MM.1S (cell line): ENCODE measurements at regions not wholly inside any gene's neighbourhood (a gene's known extent, or its start where the extent isn't known, plus 50 kb on each side); places are given as distances from the start of the nearest gene placed in this dataset.

ENCODE experiments used
- DNase-seq: peaks from one replicate; pipeline ENCODE4 v3.0.0-alpha.2; 2015
- H2AFZ ChIP-seq: fragments of 300-600 bp; sonication (generic); 2 replicates; pipeline ENCODE4 v1.6.0; 2016; ENCODE audit warnings: antibody characterized with exemption, low read length
- H3F3A ChIP-seq: fragments of 300-600 bp; sonication (generic); 2 replicates; pipeline ENCODE4 v1.6.1; 2016; ENCODE audit warnings: mild to moderate bottlenecking, antibody characterized with exemption, low read length, moderate library complexity, mixed read lengths; ENCODE audit not compliant: insufficient read depth
- H3K27ac ChIP-seq: fragments of 300-600 bp; sonication (generic); 2 replicates; pipeline ENCODE4 v1.5.1; 2016; ENCODE audit warnings: mild to moderate bottlenecking, low read length
- H3K27me3 ChIP-seq: fragments of 300-600 bp; sonication (generic); replicated peaks from 2 replicates; pipeline ENCODE4 v1.6.0; 2016; ENCODE audit warnings: low read length; ENCODE audit not compliant: insufficient read depth
- H3K36me3 ChIP-seq: fragments of 300-600 bp; sonication (generic); replicated peaks from 2 replicates; pipeline ENCODE4 v1.6.1; 2016; ENCODE audit warnings: mild to moderate bottlenecking, low read length, mixed read lengths; ENCODE audit not compliant: insufficient read depth
- H3K4me1 ChIP-seq: fragments of 300-600 bp; sonication (generic); 2 replicates; pipeline ENCODE4 v1.6.1; 2016; ENCODE audit warnings: low read length, mixed read lengths
- H3K4me2 ChIP-seq: fragments of 300-600 bp; sonication (generic); 2 replicates; pipeline ENCODE4 v1.6.0; 2016; ENCODE audit warnings: low read depth, low read length
- H3K4me3 ChIP-seq: fragments of 300-600 bp; sonication (generic); 2 replicates; pipeline ENCODE4 v1.5.1; 2016; ENCODE audit warnings: low read length, mixed read lengths
- H3K79me2 ChIP-seq: fragments of 300-600 bp; sonication (generic); 2 replicates; pipeline ENCODE4 v1.6.1; 2016; ENCODE audit warnings: mixed run types, low read length, mixed read lengths
- H3K9ac ChIP-seq: fragments of 300-600 bp; sonication (generic); 2 replicates; pipeline ENCODE4 v1.6.1; 2016; ENCODE audit warnings: low read length, mixed read lengths
- H3K9me2 ChIP-seq: fragments of 300-600 bp; sonication (generic); replicated peaks from 2 replicates; pipeline ENCODE4 v1.6.1; 2016; ENCODE audit warnings: mild to moderate bottlenecking, low read length, mixed read lengths; ENCODE audit not compliant: insufficient read depth
- H3K9me3 ChIP-seq: fragments of 300-600 bp; sonication (generic); replicated peaks from 2 replicates; pipeline ENCODE4 v1.6.1; 2016; ENCODE audit warnings: mild to moderate bottlenecking, low read length, mixed read lengths; ENCODE audit not compliant: insufficient read depth
- H4K20me1 ChIP-seq: fragments of 300-600 bp; sonication (generic); 2 replicates; pipeline ENCODE4 v1.6.1; 2016; ENCODE audit warnings: mild to moderate bottlenecking, low read length, moderate library complexity, mixed read lengths; ENCODE audit not compliant: insufficient read depth
- CTCF ChIP-seq: fragments of 300-600 bp; sonication (generic); IDR thresholded peaks from 2 replicates; pipeline ENCODE4 v1.5.1; 2016; ENCODE audit warnings: antibody characterized with exemption, low read length, mixed read lengths
- EZH2 ChIP-seq: fragments of 300-600 bp; sonication (generic); optimal IDR thresholded peaks from 2 replicates; pipeline ENCODE3; 2017; ENCODE audit warnings: low read depth, mild to moderate bottlenecking, antibody characterized with exemption, low read length, mixed read lengths
- EZH2phosphoT487 ChIP-seq: fragments of 300-600 bp; sonication (generic); IDR thresholded peaks from 2 replicates; pipeline ENCODE4 v1.6.1; 2018; ENCODE audit warnings: antibody characterized with exemption, low read length

GRCh38 chr16:54687043-54687899 lies 243.4 kb upstream of the IRX5 start:
- H3K4me2 ChIP-seq = no peak overlapping the region
- no peaks in the 10 kb centered on the region for H3K9me3 ChIP-seq
- no peaks in the 10 kb centered on the region for H3F3A ChIP-seq
- H3K36me3 ChIP-seq = no peaks in the 10 kb centered on the region
- TF ChIP-seq CTCF = no peak
- H3K4me1 ChIP-seq = no peaks in the 10 kb centered on the region
- H3K9me2 ChIP-seq = no peaks in the 10 kb centered on the region
- no peaks in the 10 kb centered on the region for H4K20me1 ChIP-seq
- H3K27me3 ChIP-seq = no peaks in the 10 kb centered on the region
- no peak for DNase-seq
- no peak overlapping the region for H2AFZ ChIP-seq
- H3K27ac ChIP-seq = no peak overlapping the region
- no peaks in the 10 kb centered on the region for H3K79me2 ChIP-seq
- H3K4me3 ChIP-seq = no peak overlapping the region
- H3K9ac ChIP-seq = no peak overlapping the region

- no peaks in the 10 kb centered on the region for H3K9me3 ChIP-seq
- H3K4me2 ChIP-seq = no peak overlapping the region
- no peaks in the 10 kb centered on the region for H3K9me2 ChIP-seq
- no peaks in the 10 kb centered on the region for H3K4me1 ChIP-seq
- H3F3A ChIP-seq = no peaks in the 10 kb centered on the region
- no peak overlapping the region for H3K27ac ChIP-seq
- no peak for DNase-seq
- no peak overlapping the region for H3K4me3 ChIP-seq
- no peaks in the 10 kb centered on the region for H3K27me3 ChIP-seq
- no peak overlapping the region for H2AFZ ChIP-seq
- no peaks in the 10 kb centered on the region for H4K20me1 ChIP-seq
- H3K9ac ChIP-seq = no peak overlapping the region
- H3K79me2 ChIP-seq = no peaks in the 10 kb centered on the region
- H3K36me3 ChIP-seq = no peaks in the 10 kb centered on the region
- TF ChIP-seq EZH2phosphoT487 = no peak
- no peak for TF ChIP-seq EZH2
- no peak for TF ChIP-seq CTCF
Measured at GRCh38 chr16:54685682-54686081, 245.0 kb upstream of the IRX5 start.

GRCh38 chr16:54679531-54679930 lies 251.1 kb upstream of the IRX5 start:
- Histone ChIP-seq H3F3A (no peaks in the 10 kb centered on the region), H3K27ac (no peak overlapping the region), H3K9me2 (no peaks in the 10 kb centered on the region), H3K79me2 (no peaks in the 10 kb centered on the region), H3K4me1 (no peaks in the 10 kb centered on the region), H4K20me1 (no peaks in the 10 kb centered on the region), H2AFZ (no peak overlapping the region), H3K4me2 (no peak overlapping the region), H3K4me3 (no peak overlapping the region), H3K36me3 (no peaks in the 10 kb centered on the region), H3K9me3 (no peaks in the 10 kb centered on the region), H3K9ac (no peak overlapping the region), H3K27me3 (no peaks in the 10 kb centered on the region)
- DNase-seq = no peak
- no peak for TF ChIP-seq CTCF
- no peak for TF ChIP-seq EZH2phosphoT487
- TF ChIP-seq EZH2 = no peak
